ENCODE measurements at regions not wholly inside any gene's neighbourhood (a gene's known extent, or its start where the extent isn't known, plus 50 kb on each side); places are given as distances from the start of the nearest gene placed in this dataset.

DNA sequence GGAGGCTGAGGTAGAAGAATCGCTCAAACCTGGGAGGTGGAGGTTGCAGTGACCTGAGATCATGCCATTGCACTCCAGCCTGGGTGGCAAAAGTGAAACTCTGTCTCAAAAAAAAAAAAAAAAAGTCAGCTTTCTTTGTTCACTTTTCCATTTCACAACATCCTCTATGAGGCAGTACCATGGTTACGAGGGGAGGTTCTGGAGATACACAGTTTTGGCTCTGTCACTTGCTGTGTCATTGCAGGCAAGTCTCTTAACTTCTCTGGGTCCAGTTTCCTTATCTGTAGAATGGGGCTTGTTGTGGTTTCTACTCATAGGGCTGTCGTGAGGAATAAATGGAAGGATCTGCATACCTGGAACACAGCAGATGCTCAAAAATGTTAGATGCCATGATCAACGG lies 75.6 kb upstream of the SLC24A4 start (continued):
- TF ChIP-seq, protein P1, sequence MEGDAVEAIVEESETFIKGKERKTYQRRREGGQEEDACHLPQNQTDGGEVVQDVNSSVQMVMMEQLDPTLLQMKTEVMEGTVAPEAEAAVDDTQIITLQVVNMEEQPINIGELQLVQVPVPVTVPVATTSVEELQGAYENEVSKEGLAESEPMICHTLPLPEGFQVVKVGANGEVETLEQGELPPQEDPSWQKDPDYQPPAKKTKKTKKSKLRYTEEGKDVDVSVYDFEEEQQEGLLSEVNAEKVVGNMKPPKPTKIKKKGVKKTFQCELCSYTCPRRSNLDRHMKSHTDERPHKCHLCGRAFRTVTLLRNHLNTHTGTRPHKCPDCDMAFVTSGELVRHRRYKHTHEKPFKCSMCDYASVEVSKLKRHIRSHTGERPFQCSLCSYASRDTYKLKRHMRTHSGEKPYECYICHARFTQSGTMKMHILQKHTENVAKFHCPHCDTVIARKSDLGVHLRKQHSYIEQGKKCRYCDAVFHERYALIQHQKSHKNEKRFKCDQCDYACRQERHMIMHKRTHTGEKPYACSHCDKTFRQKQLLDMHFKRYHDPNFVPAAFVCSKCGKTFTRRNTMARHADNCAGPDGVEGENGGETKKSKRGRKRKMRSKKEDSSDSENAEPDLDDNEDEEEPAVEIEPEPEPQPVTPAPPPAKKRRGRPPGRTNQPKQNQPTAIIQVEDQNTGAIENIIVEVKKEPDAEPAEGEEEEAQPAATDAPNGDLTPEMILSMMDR (IDR thresholded peaks at IDR 0.05): no peak
- TF ChIP-seq, protein P2, sequence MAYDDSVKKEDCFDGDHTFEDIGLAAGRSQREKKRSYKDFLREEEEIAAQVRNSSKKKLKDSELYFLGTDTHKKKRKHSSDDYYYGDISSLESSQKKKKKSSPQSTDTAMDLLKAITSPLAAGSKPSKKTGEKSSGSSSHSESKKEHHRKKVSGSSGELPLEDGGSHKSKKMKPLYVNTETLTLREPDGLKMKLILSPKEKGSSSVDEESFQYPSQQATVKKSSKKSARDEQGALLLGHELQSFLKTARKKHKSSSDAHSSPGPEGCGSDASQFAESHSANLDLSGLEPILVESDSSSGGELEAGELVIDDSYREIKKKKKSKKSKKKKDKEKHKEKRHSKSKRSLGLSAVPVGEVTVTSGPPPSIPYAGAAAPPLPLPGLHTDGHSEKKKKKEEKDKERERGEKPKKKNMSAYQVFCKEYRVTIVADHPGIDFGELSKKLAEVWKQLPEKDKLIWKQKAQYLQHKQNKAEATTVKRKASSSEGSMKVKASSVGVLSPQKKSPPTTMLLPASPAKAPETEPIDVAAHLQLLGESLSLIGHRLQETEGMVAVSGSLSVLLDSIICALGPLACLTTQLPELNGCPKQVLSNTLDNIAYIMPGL (CRISPR knock-in tag; IDR thresholded peaks at IDR 0.05): no peak
- TF ChIP-seq SOX15 (CRISPR knock-in tag; IDR thresholded peaks at IDR 0.05): no peak
- no peak for TF ChIP-seq GTF2I (CRISPR knock-in tag; conservative IDR thresholded peaks at IDR 0.05)
- TF ChIP-seq, protein P3, sequence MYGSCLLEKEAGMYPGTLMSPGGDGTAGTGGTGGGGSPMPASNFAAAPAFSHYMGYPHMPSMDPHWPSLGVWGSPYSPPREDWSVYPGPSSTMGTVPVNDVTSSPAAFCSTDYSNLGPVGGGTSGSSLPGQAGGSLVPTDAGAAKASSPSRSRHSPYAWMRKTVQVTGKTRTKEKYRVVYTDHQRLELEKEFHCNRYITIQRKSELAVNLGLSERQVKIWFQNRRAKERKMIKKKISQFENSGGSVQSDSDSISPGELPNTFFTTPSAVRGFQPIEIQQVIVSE (CRISPR knock-in tag; IDR thresholded peaks at IDR 0.05; ENCODE audit: borderline replicate concordance): no peak
- no peak for TF ChIP-seq ESRRA (CRISPR knock-in tag; IDR thresholded peaks at IDR 0.05; ENCODE audit: borderline replicate concordance)
- TF ChIP-seq, protein P4, sequence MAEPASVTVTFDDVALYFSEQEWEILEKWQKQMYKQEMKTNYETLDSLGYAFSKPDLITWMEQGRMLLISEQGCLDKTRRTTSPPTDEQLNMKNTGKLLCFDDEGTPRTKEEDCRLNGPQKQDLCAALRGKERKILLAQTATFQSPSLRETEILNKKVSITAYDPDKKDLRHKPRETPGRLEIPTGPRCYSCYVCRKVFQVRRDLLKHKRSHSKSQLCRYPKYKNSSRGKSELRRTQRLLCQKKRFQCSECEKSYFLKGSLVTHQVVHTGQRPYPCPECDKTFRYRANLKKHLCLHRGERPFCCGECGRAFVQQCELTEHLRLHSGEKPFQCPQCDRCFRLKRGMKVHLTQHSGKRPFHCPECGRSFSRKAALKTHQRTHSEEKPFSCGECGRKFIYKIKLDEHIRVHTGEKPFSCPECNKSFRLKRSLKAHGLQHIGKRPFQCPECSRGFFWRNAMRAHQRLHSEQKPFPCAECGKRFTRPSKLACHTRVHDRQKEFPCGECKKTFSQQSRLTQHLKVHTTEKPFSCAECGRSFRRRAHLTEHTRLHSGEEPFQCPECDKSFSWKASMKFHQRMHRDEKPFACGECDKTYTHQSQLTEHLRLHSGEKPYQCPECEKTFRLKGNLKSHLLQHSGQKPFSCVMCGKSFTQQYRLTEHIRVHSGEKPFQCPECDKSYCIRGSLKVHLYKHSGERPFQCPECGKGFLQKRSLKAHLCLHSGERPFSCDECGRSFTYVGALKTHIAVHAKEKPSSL (CRISPR knock-in tag; conservative IDR thresholded peaks at IDR 0.05): no peak
- TF ChIP-seq OVOL2 (CRISPR knock-in tag; IDR thresholded peaks at IDR 0.05; ENCODE audit: borderline replicate concordance): no peak
- no peak for TF ChIP-seq ETV6 (CRISPR knock-in tag; IDR thresholded peaks at IDR 0.05)
- no peak for TF ChIP-seq RORB (CRISPR knock-in tag; IDR thresholded peaks at IDR 0.05)
- TF ChIP-seq, protein P5, sequence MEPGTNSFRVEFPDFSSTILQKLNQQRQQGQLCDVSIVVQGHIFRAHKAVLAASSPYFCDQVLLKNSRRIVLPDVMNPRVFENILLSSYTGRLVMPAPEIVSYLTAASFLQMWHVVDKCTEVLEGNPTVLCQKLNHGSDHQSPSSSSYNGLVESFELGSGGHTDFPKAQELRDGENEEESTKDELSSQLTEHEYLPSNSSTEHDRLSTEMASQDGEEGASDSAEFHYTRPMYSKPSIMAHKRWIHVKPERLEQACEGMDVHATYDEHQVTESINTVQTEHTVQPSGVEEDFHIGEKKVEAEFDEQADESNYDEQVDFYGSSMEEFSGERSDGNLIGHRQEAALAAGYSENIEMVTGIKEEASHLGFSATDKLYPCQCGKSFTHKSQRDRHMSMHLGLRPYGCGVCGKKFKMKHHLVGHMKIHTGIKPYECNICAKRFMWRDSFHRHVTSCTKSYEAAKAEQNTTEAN (CRISPR knock-in tag; IDR thresholded peaks at IDR 0.05): no peak
- no peak for TF ChIP-seq PRRX2 (CRISPR knock-in tag; IDR thresholded peaks at IDR 0.05)

DNA sequence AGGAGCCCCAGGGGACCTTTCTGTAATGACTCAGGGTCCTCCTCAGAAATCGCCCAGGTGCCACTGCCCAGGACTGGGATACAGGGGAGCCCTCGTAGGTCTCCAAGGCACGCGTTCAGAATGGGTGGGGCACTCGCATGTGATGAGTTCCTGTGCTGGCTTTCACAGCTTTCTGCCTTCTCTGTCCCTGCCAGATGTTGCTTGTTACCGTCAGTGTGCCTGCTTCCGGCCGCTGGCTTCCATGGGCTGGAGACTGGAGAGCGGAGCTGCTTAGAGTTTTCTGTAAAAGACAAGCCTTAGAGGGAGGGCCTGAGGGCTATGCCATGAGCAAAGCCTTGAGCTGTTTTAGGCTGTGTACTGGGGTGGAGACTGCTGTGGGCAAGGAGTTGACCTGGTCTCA lies 75.0 kb upstream of the SLC24A4 start:
- H3K4me3 Mint-ChIP-seq: no peak overlapping the region
- TF ChIP-seq ESRRA (CRISPR knock-in tag; IDR thresholded peaks at IDR 0.05; ENCODE audit: borderline replicate concordance): no peak
- no peak for TF ChIP-seq FOXK1 (CRISPR knock-in tag; IDR thresholded peaks at IDR 0.05)
- TF ChIP-seq FOXJ3 (CRISPR knock-in tag; IDR thresholded peaks at IDR 0.05; ENCODE audit: borderline replicate concordance): no peak
- no peak for TF ChIP-seq EMX1 (CRISPR knock-in tag; IDR thresholded peaks at IDR 0.05)
- TF ChIP-seq, protein P6, sequence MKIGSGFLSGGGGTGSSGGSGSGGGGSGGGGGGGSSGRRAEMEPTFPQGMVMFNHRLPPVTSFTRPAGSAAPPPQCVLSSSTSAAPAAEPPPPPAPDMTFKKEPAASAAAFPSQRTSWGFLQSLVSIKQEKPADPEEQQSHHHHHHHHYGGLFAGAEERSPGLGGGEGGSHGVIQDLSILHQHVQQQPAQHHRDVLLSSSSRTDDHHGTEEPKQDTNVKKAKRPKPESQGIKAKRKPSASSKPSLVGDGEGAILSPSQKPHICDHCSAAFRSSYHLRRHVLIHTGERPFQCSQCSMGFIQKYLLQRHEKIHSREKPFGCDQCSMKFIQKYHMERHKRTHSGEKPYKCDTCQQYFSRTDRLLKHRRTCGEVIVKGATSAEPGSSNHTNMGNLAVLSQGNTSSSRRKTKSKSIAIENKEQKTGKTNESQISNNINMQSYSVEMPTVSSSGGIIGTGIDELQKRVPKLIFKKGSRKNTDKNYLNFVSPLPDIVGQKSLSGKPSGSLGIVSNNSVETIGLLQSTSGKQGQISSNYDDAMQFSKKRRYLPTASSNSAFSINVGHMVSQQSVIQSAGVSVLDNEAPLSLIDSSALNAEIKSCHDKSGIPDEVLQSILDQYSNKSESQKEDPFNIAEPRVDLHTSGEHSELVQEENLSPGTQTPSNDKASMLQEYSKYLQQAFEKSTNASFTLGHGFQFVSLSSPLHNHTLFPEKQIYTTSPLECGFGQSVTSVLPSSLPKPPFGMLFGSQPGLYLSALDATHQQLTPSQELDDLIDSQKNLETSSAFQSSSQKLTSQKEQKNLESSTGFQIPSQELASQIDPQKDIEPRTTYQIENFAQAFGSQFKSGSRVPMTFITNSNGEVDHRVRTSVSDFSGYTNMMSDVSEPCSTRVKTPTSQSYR (CRISPR knock-in tag; IDR thresholded peaks at IDR 0.05): no peak
- TF ChIP-seq NR3C1 (CRISPR knock-in tag; conservative IDR thresholded peaks at IDR 0.05; ENCODE audit: low read depth): no peak
- POLR2A ChIA-PET: no interaction called here
- no peak overlapping the region for H3K27ac Mint-ChIP-seq
- CTCF ChIA-PET: no interaction called here
- peaks cover 35% of the 10 kb centered on the region for H3K36me3 Mint-ChIP-seq
- peaks cover 42% of the 10 kb centered on the region for H3K9me3 Mint-ChIP-seq
- H3K4me1 Mint-ChIP-seq: peaks cover 12% of the 10 kb centered on the region
- DNase-seq (ENCODE audit: low spot score) (no peak), ATAC-seq (no peak)
- H3K27me3 Mint-ChIP-seq (ENCODE audit: low read depth): peaks cover 14% of the 10 kb centered on the region
